ENCODE measurements at regions not wholly inside any gene's neighbourhood (a gene's known extent, or its start where the extent isn't known, plus 50 kb on each side); places are given as distances from the start of the nearest gene placed in this dataset.

GRCh38 chr13:65966991-65967451 is 1263.1 kb downstream of the PCDH9 start:
- ChIA-PET POLR2A (no interaction called here), CTCF (interaction anchor here (0.6 kb wide), 1 partner anchor 159 kb away, joined by 5 read pairs; no protein-coding TSS in a partner anchor)
- Mint-ChIP-seq H3K27me3 (ENCODE audit: low read depth) (no peaks in the 10 kb centered on the region), H3K9me3 (peaks cover 8% of the 10 kb centered on the region), H3K4me1 (peaks cover 12% of the 10 kb centered on the region), H3K36me3 (no peaks in the 10 kb centered on the region; the same call in 1 of the 2 replicates), H3K27ac (no peak overlapping the region), H3K4me3 (no peak overlapping the region)
- ATAC-seq: peak; percentile 96
- TF ChIP-seq ZNF396 (CRISPR knock-in tag; IDR thresholded peaks at IDR 0.05; ENCODE audit: borderline replicate concordance) (0 out of 2 replicates have a peak, but pooled peaks have one; percentile 48), SMAD3 (CRISPR knock-in tag; IDR thresholded peaks at IDR 0.05; ENCODE audit: borderline replicate concordance) (no peak), CTCF (IDR thresholded peaks at IDR 0.05) (peak; percentile 43; the same call in 1 of the 2 replicates), E2F1 (CRISPR knock-in tag; IDR thresholded peaks at IDR 0.05) (no peak), PREB (CRISPR knock-in tag; IDR thresholded peaks at IDR 0.05; ENCODE audit: borderline replicate concordance) (no peak)
- no peak for DNase-seq (ENCODE audit: low spot score)

- no peak for ATAC-seq
- TF ChIP-seq ETV6 (CRISPR knock-in tag; IDR thresholded peaks at IDR 0.05): no peak
- TF ChIP-seq CBFB (CRISPR knock-in tag; IDR thresholded peaks at IDR 0.05; ENCODE audit: low read depth): no peak
- no peak for TF ChIP-seq ZNF532 (CRISPR knock-in tag; IDR thresholded peaks at IDR 0.05; ENCODE audit: borderline replicate concordance)
- no peak for TF ChIP-seq ZNF232 (CRISPR knock-in tag; IDR thresholded peaks at IDR 0.05)
- no peak for TF ChIP-seq E2F1 (CRISPR knock-in tag; IDR thresholded peaks at IDR 0.05)
- TF ChIP-seq PRDM15 (CRISPR knock-in tag; IDR thresholded peaks at IDR 0.05): no peak
- TF ChIP-seq TCF7 (CRISPR knock-in tag; IDR thresholded peaks at IDR 0.05; ENCODE audit: low read depth): no peak
- TF ChIP-seq E2F5 (CRISPR knock-in tag; IDR thresholded peaks at IDR 0.05): no peak
- CTCF ChIA-PET: no interaction called here
- no peaks in the 10 kb centered on the region for H3K4me1 Mint-ChIP-seq
- DNase-seq (ENCODE audit: low spot score): no peak
- H3K27me3 Mint-ChIP-seq (ENCODE audit: low read depth): no peaks in the 10 kb centered on the region
- no peak overlapping the region for H3K4me3 Mint-ChIP-seq
- H3K27ac Mint-ChIP-seq: no peak overlapping the region
- H3K36me3 Mint-ChIP-seq: no peaks in the 10 kb centered on the region; the same call in 1 of the 2 replicates
- POLR2A ChIA-PET: no interaction called here
- peaks cover 8% of the 10 kb centered on the region for H3K9me3 Mint-ChIP-seq
Observed at GRCh38 chr13:65965501-65965900, 1264.6 kb downstream of the PCDH9 start.
